Keratinocyte (primary cell): ENCODE measurements at regions not wholly inside any gene's neighbourhood (a gene's known extent, or its start where the extent isn't known, plus 50 kb on each side); places are given as distances from the start of the nearest gene placed in this dataset.

Source experiments
- EZH2 ChIP-seq: IDR thresholded peaks from one replicate; pipeline ENCODE4 v1.6.1; 2012; ENCODE audit warnings: inconsistent platforms, mild to moderate bottlenecking, low read length, moderate library complexity
- TF ChIP-seq, protein P1 (sequence below), 3 experiments: IDR thresholded peaks in 1 of 3; conservative IDR thresholded peaks in 1 of 3; optimal IDR thresholded peaks in 1 of 3; 2 replicates in 2 of 3; 3 replicates in 1 of 3; pipeline versions ENCODE3 to v1.5.1; 2011; ENCODE audit warnings: low read length in 3 of 3, mild to moderate bottlenecking in 3 of 3, moderate library complexity in 2 of 3, control low read depth in 1 of 3, inconsistent platforms in 1 of 3; ENCODE audit not compliant: insufficient read depth in 2 of 3; ENCODE audit errors: extremely low read depth in 1 of 3

DNA sequence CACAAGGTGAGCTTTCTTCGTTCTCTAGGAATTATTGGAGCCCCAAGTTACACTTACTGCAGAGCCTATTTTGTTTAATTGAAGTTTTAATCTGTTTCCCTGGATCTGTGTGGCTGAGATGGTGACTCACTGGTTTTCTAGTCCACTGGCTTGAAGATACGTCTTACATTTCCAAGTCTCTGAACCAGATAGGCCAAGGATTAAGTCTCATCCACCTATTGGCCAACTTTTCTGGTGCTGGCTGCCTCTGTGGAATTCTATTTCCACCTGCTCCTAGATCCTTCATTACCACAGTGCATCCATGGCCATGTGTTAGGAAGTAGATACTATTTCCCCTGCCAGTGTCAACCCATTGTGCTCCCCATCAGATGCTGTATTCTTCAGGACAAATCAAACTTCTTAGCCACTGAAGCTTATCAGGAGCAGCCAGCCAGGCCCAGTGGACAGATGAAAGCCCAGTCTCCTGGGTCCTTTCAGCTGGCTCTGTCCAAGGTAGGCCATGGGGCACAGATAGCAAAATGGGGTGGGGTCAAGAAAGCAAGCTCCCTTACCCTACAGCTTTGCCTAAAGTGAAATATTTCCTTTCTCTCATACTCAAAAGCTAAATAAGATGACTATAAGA, 198.8 kb upstream of the TCF4 start:
- TF ChIP-seq, protein P1, sequence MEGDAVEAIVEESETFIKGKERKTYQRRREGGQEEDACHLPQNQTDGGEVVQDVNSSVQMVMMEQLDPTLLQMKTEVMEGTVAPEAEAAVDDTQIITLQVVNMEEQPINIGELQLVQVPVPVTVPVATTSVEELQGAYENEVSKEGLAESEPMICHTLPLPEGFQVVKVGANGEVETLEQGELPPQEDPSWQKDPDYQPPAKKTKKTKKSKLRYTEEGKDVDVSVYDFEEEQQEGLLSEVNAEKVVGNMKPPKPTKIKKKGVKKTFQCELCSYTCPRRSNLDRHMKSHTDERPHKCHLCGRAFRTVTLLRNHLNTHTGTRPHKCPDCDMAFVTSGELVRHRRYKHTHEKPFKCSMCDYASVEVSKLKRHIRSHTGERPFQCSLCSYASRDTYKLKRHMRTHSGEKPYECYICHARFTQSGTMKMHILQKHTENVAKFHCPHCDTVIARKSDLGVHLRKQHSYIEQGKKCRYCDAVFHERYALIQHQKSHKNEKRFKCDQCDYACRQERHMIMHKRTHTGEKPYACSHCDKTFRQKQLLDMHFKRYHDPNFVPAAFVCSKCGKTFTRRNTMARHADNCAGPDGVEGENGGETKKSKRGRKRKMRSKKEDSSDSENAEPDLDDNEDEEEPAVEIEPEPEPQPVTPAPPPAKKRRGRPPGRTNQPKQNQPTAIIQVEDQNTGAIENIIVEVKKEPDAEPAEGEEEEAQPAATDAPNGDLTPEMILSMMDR (optimal IDR thresholded peaks at IDR 0.05 in 1 of 3, IDR thresholded peaks at IDR 0.05 in 1 of 3, conservative IDR thresholded peaks at IDR 0.05 in 1 of 3; ENCODE audit: extremely low read depth in 1 of 3, insufficient read depth in 2 of 3, low read length in 3 of 3), result no peak
- TF ChIP-seq EZH2, result no peak
